HEK293T (cell line): ENCODE measurements at regions not wholly inside any gene's neighbourhood (a gene's known extent, or its start where the extent isn't known, plus 50 kb on each side); places are given as distances from the start of the nearest gene placed in this dataset.

ENCODE experiments used
- ARNT ChIP-seq: fragments of 450-650 bp; IDR thresholded peaks from 2 replicates; pipeline ENCODE4 v1.6.1; 2017; ENCODE audit warnings: mild to moderate bottlenecking
- BHLHE40 ChIP-seq: fragments of 450-650 bp; IDR thresholded peaks from 2 replicates; pipeline ENCODE4 v1.6.1; 2016; ENCODE audit warnings: mild to moderate bottlenecking, moderate library complexity, borderline replicate concordance
- CTBP1 ChIP-seq: fragments of 450-650 bp; IDR thresholded peaks from 2 replicates; pipeline ENCODE4 v1.6.1; 2016; ENCODE audit warnings: borderline replicate concordance
- ELF4 ChIP-seq: fragments of 450-650 bp; IDR thresholded peaks from 2 replicates; pipeline ENCODE4 v1.6.1; 2017; ENCODE audit warnings: antibody characterized with exemption
- HDGF ChIP-seq: fragments of 450-650 bp; IDR thresholded peaks from 2 replicates; pipeline ENCODE4 v1.6.1; 2017; ENCODE audit warnings: antibody characterized with exemption, borderline replicate concordance
- LEF1 ChIP-seq: fragments of 450-650 bp; IDR thresholded peaks from 2 replicates; pipeline ENCODE4 v1.6.1; 2017; ENCODE audit warnings: mild to moderate bottlenecking, borderline replicate concordance
- NFRKB ChIP-seq: fragments of 450-650 bp; IDR thresholded peaks from 2 replicates; pipeline ENCODE4 v1.6.1; 2016; ENCODE audit warnings: mild to moderate bottlenecking, moderate library complexity
- PKNOX1 ChIP-seq: fragments of 450-650 bp; IDR thresholded peaks from 2 replicates; pipeline ENCODE4 v1.6.1; 2016
- SP1 ChIP-seq: fragments of 450-650 bp; IDR thresholded peaks from 2 replicates; pipeline ENCODE4 v1.6.1; 2017
- SUZ12 ChIP-seq: fragments of 450-650 bp; IDR thresholded peaks from 2 replicates; pipeline ENCODE4 v1.6.1; 2016; ENCODE audit warnings: mild to moderate bottlenecking

- TF ChIP-seq NFRKB (no peak), PKNOX1 (no peak), CTBP1 (no peak), HDGF (no peak), SP1 (no peak), ELF4 (no peak), BHLHE40 (no peak), LEF1 (no peak), ARNT (no peak), SUZ12 (no peak)
Observed at GRCh38 chr2:2536416-2537056, 205.5 kb upstream of the MYT1L start.
